HL-60 (cell line): ENCODE measurements at regions not wholly inside any gene's neighbourhood (a gene's known extent, or its start where the extent isn't known, plus 50 kb on each side); places are given as distances from the start of the nearest gene placed in this dataset.

Experiments used
- GABPA ChIP-seq: IDR thresholded peaks from 2 replicates; pipeline ENCODE4 v1.6.1; 2012; ENCODE audit warnings: low read depth
- POLR2AphosphoS5 ChIP-seq: IDR thresholded peaks from 2 replicates; pipeline ENCODE4 v1.6.1; 2012; ENCODE audit warnings: low read depth
- REST ChIP-seq: IDR thresholded peaks from 2 replicates; pipeline ENCODE4 v1.6.1; 2012; ENCODE audit warnings: low read depth; ENCODE audit not compliant: insufficient replicate concordance
- SPI1 ChIP-seq: IDR thresholded peaks from 2 replicates; pipeline ENCODE4 v1.6.1; 2012; ENCODE audit warnings: low read depth, mild to moderate bottlenecking, borderline replicate concordance
- TF ChIP-seq, protein P1 (sequence below): IDR thresholded peaks from one replicate; pipeline ENCODE4 v1.5.1; 2011; ENCODE audit warnings: low read length, control low read depth, inconsistent platforms; ENCODE audit not compliant: insufficient read depth

DNA sequence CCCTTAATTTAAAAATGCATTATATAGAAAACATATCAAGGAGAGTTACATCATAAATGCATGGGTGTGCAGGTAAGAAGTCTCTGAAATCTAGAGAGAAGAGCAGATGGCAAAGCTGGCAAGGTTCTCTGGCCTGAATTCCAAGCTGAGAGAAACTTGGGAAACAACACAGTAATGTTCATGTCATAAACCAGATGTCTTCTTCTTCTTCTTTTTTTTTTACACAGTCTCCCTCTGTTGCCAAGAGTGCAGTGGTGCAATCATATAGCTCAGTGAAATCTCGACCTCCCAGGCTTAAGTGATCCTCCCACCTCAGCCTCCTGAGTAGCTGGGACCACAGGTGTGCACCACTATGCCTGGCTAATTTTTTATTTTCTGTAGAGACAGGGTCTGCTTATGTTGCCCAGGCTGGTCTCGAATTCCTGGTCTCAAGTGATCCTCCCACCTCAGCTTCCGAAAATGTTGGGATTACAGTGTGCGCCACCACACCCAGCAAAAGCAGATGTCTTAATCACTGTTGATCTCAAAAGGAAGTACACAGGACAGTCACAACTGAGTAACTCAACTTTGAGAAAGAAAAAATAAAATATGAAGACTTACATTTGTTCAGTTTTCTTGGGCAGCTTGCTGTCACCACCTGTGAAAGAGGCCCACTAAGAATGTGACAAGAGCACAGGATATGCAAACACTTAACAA is 77.3 kb downstream of the DNAAF9 start:
- TF ChIP-seq, protein P1, sequence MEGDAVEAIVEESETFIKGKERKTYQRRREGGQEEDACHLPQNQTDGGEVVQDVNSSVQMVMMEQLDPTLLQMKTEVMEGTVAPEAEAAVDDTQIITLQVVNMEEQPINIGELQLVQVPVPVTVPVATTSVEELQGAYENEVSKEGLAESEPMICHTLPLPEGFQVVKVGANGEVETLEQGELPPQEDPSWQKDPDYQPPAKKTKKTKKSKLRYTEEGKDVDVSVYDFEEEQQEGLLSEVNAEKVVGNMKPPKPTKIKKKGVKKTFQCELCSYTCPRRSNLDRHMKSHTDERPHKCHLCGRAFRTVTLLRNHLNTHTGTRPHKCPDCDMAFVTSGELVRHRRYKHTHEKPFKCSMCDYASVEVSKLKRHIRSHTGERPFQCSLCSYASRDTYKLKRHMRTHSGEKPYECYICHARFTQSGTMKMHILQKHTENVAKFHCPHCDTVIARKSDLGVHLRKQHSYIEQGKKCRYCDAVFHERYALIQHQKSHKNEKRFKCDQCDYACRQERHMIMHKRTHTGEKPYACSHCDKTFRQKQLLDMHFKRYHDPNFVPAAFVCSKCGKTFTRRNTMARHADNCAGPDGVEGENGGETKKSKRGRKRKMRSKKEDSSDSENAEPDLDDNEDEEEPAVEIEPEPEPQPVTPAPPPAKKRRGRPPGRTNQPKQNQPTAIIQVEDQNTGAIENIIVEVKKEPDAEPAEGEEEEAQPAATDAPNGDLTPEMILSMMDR = no peak
- no peak for TF ChIP-seq POLR2AphosphoS5
- no peak for TF ChIP-seq SPI1
- TF ChIP-seq REST = no peak
- no peak for TF ChIP-seq GABPA
